Lower leg skin (tissue), 3 donors: ENCODE measurements at regions not wholly inside any gene's neighbourhood (a gene's known extent, or its start where the extent isn't known, plus 50 kb on each side); places are given as distances from the start of the nearest gene placed in this dataset.

ENCODE experiments used
- POLR2A ChIP-seq, 2 donors: fragments of 450-650 bp; IDR thresholded peaks; one replicate each; pipeline ENCODE4 v1.6.1; 2016 to 2017; ENCODE audit warnings: antibody characterized with exemption in 2 of 2, mild to moderate bottlenecking in 1 of 2, moderate library complexity in 1 of 2
- TF ChIP-seq, protein P1 (sequence below), 3 donors: fragments of 450-650 bp; IDR thresholded peaks; one replicate each; pipeline ENCODE4 v1.5.1; 2016; ENCODE audit warnings: antibody characterized with exemption in 3 of 3, mild to moderate bottlenecking in 3 of 3, moderate library complexity in 2 of 3

DNA sequence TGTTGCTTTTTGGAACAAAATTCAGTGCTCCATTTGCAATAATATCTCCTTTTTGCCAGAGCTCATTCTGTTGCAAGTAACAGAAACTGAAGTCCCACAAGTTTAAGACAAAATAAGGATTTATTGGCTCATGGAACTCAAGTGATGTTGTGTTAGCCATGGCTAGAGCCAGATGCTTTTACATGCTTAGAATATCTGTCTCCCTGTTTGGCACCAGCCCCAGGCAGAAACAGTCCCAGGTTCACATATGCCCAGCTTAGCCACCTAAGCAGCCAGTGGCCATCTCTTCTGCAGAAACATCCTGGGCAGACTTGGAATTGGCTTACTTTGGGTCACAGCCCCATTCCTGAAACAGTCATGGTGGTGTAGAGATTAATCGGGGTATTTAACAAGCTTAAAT, 540.9 kb upstream of the SGCD start:
- TF ChIP-seq, protein P1, sequence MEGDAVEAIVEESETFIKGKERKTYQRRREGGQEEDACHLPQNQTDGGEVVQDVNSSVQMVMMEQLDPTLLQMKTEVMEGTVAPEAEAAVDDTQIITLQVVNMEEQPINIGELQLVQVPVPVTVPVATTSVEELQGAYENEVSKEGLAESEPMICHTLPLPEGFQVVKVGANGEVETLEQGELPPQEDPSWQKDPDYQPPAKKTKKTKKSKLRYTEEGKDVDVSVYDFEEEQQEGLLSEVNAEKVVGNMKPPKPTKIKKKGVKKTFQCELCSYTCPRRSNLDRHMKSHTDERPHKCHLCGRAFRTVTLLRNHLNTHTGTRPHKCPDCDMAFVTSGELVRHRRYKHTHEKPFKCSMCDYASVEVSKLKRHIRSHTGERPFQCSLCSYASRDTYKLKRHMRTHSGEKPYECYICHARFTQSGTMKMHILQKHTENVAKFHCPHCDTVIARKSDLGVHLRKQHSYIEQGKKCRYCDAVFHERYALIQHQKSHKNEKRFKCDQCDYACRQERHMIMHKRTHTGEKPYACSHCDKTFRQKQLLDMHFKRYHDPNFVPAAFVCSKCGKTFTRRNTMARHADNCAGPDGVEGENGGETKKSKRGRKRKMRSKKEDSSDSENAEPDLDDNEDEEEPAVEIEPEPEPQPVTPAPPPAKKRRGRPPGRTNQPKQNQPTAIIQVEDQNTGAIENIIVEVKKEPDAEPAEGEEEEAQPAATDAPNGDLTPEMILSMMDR (IDR thresholded peaks at IDR 0.05) = no peak
- TF ChIP-seq POLR2A (IDR thresholded peaks at IDR 0.05) = no peak
